NCI-H146 treated with DMSO at 0.1 percent for 48 hours (cell line): ENCODE measurements at regions not wholly inside any gene's neighbourhood (a gene's known extent, or its start where the extent isn't known, plus 50 kb on each side); places are given as distances from the start of the nearest gene placed in this dataset.

Experiments
- DNase-seq: peaks from one replicate; lab custom pipeline; 2025; ENCODE audit not compliant: unreplicated experiment; lab: John Stamatoyannopoulos, UW

DNA sequence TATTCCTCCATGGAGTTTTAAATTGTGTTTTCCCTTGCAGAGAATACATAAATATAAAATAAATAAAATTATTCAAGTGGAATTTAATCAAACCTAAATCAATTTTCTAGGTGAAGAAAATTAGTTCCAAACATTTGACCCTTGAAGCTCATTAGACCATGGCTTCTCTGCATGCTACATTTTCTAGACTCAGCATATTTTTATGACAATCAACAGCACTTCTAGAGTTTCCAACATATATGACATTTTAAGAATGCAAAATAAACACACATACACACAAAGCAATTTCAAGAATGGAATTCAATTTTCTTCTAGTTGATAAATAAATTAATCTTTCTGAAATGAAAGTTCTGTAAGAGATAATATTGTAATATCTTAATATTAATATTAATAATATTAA, 1083.9 kb upstream of the INTU start:
- no peak for DNase-seq

DNA sequence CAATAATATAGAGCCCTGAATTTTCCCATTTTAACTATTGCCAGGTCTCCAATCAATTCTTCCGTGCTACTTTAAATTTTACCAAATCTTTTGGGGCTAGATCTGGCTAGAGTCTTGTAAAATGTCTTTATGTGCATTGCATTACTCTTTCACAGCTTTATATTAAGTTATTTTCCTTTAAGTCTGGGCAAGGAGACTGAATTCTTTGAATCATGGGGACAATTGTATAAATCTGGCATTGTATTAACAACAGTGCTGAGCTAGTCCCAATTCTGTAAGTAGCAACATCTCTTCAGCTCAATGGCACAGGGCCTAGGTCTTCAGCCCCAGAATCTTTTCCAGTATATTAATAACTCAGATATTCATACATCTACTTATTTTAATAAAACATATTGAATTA, 1080.4 kb upstream of the INTU start:
- no peak for DNase-seq

DNA sequence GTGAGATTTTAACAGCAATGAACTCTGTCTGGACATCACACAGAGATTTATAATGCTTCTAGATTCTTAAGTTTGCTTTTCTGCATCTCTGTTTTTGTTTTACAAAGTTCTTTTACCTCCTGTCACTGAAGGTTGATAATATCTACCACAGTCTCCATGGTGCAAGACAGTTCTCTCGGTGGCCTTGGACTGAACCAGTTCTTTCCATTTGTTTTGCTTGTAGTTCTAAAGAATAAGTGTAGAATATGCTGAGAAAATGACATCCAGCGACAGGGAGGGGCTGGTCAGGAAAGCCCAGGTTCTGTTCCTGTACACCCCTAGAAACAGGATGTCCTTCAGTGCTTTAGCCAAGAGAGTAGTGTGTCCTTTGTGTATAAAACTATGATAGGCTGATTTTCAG, 1079.5 kb upstream of the INTU start:
- no peak for DNase-seq

DNA sequence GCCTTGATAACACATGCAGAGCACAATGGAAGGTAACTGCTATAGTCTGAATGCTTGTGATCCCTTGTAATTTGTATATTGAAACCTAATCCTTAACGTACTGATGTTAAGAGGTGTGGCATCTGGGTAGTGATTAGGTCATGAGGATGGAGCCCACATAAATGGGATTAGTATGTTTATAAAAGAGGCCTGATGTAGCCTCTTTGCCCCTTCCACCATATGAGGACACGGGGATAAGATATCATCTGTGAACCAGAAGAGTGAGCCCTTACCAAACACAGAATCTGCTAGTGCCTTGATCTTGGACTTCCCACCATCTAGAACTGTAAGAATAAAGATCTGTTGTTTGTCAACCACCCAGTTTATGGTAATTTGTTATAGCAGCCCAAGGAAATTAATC, 1074.2 kb upstream of the INTU start:
- no peak for DNase-seq

DNA sequence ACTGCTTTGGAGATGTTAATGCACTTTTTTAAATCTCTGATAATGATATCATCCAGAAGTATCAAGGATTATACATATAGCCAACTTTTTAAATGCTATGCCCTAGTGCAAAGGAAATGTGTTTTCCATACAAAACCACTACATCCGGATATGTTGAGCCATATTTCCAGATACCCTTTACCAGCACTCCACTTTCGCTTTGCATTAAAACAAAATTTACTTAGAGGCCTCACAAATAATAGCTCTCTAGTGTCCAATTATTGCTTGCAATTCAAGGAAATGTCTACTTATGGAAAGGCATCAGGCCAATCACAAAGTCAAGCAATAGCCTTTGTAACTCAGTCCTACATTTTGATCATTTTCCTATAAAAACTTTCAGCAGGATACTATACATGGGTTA, 1072.8 kb upstream of the INTU start:
- no peak for DNase-seq

DNA sequence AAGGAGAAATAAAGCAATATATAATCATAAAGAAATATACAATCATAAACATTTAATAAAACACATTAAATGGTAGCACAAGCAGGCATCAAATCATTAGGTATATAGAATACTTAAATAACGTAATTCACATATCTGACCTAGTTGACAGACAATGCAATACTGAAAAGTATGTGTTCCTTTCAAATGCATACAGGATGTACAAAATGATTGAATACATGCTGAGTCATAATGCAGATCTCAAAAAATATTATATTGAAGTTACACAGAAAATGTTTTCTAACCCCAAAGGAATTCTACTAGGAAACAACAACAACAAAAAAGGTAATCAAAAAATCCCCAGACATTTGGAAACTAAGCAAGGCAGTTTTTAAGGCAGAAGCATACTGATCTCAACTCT, 1072.0 kb upstream of the INTU start:
- no peak for DNase-seq

DNA sequence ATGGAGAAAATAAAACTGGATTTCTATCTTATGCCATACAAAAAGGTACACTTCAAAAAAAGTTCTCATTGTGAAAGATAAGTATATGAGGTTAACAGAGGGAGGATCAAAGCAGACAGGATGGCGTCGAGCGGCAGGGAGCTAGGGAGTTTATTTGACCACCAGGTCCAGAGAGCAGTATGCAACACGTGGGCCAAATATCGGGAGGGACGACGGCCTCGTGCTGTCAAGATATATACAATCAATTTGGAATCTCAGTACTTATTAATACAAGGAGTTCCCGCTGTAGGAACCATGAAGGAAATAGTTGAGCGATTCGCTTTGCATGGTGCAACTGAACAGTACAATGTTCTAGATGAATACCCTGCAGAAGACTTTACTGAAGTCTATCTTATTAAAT, 1069.4 kb upstream of the INTU start:
- DNase-seq: no peak

DNA sequence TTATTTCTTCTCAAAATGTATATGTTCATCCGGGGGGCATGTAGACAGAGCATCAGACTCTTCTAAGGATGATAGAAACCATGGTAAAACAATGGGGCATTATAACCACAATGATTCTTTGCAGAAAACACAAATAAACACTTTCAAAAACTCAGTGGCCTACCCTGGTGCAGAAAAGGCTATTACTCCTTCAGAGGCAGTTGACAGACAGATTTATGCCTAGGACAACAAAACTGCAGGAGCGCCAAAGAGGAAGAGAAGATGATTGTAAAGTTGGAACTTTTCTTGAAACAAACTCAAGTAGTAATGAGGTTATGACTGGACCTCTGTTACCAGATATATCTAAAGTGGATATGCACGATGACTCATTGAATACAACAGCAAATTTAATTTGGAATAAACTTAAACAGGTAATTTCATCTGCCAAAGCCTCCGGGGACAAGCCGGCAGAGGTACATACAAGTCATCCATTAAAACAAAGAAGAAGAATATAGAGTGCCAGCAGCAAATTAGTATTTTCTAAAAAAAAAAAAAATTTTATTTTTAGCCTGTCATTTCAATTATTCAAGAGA, 1068.4 kb upstream of the INTU start:
- DNase-seq: no peak

DNA sequence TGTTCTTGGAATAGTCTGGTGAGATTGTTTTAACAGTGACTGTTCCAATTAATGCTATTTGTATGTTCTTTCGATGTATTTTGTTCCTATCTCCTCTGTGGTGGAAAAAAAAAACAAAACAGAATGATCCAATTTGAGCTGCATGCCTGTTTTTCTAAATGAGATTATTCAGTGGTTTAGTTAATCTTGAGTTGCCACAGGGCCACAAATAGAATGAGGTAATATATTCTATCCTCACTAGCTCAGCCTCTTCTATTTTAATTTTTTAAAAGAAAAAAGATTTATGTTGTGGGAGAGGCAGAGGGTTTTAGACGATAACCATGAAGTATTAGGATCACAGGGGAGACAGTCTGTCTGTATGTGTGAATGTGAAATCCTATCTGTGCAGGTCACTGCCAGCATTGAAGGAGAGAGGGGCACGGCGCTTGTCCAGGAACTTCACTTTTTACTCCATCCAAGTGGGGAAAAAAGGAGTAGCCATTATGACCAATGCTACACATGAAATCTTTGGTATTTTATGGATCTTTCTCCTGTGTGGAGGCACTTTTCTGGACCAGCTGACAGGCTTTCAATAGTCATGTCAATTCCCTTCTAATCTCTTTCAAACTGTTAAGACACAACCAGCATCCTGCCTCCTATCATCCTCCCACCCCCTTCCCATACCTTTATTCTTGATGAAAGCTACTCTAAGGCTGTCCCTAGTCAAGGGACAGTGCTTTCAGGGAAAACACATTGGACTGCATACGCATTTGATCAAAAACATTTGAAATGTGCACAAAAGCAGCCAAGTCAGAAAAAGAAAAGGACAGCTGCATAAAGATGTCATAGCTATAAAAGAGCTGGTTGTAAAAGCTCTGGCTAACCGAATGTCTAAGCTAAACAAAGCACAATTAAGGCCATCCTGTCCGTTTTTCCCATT, 1063.8 kb upstream of the INTU start:
- no peak for DNase-seq

DNA sequence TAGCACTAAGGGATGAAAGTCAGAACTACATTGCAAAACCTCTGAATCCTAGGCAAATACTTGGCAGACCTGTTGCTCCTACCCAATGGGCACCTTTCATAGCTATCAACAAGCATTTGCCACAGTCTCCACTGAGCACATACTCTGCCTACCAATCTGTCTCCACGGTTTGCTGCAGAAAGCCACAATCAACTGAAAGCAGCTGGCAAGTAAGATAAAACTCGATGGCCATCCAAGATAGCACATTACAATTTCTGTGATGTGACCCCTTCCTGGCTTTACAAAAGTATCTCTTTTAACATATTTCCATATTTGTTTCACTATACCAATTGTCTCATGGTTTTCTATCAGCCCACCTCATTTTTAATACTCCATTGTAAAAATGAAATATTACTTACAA, 1060.5 kb upstream of the INTU start:
- DNase-seq: no peak

DNA sequence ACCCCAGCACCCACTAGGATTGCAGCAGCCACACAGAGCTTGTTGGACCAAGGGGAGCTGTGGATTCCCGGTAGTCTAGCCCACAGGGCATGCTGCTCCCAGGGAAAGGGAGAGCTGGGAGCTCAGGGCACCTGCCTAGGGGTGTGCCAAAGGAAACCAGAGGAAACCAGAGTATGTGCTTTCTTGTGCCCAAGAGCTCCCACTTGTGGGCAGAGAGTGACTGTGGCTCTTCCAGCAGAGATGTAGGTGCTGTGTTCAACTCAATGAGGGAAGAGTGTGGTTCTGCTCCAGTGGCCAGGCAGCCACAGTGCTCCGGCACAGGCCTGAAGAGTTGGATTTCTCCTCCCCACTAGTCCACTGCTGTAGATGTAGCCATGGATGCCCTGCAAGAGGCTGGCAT, 1050.0 kb upstream of the INTU start:
- no peak for DNase-seq

DNA sequence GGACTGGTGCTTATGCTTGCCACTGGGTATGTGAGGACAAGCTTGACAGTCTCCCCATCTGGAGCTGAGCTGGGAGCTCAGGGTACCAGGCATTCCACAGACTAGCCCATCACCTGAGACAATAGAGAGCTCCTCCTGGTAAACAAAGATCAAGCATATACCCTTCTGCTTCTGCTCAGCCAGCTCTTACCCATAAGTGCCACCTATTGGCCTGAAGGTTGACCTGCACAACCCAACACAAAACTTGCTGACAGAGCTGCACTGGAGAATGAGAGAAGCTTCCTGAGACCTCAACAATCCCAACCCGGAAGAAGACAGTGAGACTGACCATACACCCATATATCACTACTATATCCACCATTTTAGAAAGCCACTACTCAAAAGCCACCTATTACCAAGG, 1049.2 kb upstream of the INTU start:
- DNase-seq: no peak

DNA sequence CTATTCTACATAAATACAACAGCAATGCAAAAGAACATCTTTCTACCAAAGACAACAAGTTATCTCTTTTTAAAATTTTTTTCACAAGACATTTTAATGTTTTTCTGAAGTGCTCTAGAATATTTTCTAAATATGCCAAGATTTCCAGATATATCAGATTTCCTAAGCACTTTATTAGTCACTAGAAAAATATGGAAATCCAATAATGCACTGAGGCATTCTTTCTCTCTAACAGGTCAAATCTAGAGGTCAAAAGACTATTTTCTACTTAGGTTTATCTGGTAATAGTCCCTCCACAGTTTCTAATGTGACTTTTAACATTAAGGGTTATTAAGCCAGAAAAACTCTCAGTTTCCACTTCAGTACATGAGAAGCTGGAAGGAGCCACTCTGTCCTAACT, 1041.2 kb upstream of the INTU start:
- no peak for DNase-seq

DNA sequence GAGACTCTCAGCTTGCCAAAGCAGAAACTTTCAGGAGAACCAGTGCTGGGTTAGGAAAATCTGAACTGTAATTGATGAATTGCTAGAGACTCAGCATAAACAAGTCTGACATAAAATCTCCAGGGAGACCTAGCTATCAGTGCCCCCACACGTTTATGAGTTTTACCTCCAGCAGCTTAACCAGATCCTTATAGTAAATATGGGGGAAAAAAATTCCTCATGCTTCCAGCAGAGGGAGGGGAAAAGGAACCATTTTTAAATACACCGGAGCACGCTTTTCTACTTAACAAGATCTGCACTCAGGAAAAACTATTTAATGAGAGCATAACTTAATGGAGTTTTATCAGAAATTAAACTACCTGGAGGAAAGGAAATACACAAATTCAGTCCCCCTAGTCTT, 1040.7 kb upstream of the INTU start:
- DNase-seq: no peak

DNA sequence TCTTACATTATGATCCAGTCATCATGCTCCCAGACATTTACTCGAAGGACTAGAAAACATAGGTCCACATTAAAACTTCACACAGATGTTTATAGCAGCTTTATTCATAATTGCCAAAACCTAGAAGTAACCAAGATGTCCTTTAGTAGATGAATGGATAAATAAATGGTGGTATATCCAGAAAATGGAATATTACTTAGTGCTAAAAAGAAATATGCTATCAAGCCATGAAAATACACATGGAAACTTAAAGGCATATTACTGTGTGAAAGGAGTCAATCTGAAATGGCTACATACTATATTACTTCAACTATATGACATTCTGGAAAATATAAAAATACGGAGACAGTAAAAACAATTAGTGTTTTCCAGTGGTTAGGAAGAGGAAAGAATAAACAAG, 1039.1 kb upstream of the INTU start:
- no peak for DNase-seq

DNA sequence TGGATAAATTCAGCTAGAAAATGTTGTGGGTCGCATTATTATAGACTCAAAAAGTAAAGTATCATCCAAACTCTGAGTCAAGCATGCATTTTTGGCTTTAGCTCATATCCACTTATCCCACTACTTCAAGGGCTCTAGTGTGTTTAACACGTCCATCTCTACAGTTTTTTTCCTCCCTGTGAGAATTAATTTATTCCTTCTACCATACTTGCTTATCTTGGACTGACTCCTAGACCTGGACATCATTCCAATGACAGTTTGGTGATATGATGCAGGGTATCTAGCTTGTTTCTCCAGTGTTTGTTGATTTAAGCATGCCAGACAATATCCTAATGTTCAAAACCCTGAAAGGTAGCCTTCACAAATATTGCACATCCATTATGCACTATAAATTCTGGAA, 1037.1 kb upstream of the INTU start:
- DNase-seq: no peak

DNA sequence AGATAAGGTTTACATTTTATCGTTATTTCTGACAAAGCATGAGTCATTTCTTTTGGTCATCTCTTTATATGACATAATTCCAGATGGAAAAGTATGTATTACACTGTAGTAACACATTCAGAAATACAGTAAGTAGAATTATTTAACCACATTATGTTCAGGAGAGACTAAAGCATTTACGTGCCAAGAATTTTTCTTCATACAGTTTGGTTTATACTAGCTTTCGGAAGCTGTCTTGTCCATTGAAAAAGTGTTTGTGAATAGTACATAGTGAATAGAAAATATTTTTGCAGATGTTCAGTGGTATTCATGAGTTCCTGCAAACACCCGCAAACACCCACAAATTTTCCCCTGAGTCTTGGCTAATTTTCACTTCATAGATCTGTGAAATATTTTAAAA, 1033.0 kb upstream of the INTU start:
- DNase-seq: no peak

DNA sequence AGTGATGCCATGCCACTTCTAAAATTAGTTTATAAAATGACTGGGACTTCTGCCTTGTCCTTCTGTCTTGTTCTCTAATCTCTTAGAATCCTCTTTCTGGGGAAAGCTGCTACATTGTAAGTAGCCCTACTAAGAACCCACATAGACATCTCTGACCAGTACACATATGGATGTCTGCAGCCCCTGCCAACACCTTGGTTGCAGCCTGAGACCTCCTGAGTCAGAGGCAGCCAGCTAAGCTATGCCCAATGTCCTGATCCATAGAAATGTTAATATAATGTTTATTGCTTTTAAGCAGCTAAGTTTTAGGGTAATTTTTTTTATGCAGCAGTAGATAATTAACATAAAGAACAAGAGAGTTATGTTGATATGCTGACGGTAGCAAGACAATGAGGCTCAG, 1029.5 kb upstream of the INTU start:
- DNase-seq: no peak

DNA sequence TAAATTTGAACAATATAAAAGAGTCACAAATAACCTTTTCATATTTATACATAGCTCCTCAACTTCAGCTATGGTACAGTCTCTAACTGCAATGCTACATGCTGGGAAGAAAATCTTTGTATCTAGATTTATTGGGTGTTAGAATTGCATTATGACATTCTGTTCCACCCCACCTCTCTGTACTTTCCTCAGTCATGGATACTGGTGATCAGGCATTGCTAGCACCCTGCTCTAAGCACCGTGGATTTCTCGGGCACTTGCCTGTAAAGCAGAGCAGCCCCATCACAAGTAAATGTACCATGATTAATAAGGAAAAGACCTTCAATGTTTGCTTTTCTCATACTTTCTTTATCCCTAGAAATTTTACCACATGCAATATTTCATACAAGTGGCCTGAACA, 1028.9 kb upstream of the INTU start:
- DNase-seq: no peak

DNA sequence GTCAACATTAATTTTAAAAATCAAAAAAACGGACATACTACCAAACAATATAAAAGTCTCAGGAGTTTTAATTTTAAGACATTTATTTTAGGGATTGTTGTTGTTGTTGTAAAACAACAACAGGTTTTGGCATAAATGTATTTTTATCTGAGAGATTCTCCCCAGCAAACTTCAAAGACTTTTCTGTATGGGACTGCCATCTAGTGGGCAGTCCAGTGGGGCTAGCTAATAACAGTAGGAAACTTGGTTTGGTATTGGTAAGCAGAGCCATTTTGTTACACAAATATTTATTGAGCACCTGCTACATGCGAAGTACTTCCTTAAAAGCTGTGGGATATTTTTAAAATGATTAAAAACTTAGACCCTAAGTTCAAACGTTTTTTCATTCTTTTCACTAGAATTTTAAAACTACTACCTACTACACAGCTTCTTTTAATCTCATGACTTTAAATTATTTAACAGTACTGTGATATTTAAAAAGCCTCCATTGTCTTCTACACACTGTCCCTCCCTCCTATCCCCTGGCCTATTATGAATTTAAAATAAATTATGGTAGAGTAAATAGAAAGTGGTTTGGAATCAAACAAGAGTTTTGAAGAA, 1028.4 kb upstream of the INTU start:
- no peak for DNase-seq

DNA sequence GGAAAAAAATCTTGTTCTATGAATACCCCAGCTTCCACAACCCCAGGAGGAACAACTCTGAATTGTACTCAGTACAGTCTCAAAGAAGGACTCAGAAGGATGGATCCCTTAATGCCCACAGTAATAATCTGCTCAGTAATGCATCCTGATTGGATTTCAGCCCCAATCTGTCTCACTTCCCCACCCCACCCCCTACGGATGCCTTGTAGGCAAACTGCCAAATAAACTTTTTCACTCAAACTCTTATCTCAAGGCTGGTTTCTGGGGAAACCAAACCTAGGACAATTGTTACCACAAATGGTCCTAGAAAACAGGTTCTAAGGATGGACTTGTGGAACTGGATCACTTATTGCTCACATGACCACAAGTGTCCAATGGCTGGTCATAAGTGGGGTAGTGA, 1021.8 kb upstream of the INTU start:
- DNase-seq: no peak

DNA sequence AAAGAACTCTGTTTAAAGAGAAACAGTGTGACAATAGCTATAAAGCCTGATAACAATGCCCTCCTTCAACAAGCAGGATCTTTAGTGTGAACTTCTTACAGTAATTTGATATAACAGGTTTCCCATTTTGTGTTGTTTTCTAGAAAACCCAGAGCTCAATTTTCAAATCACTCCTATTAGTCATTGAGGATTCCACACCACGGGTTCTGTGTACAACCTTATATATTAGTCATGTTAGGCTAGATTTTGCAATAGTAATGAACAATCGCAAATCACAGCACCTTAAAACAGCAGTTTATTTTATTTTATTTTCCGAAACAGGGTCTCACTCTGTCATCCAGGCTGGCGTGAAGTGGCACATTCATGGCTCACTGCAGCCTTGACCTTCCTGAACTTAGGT, 1020.9 kb upstream of the INTU start:
- no peak for DNase-seq
